ENCODE measurements at regions not wholly inside any gene's neighbourhood (a gene's known extent, or its start where the extent isn't known, plus 50 kb on each side); places are given as distances from the start of the nearest gene placed in this dataset.
A peak's percentile ranks its signal among the peaks of the same experiment; 100 is the strongest.

DNA sequence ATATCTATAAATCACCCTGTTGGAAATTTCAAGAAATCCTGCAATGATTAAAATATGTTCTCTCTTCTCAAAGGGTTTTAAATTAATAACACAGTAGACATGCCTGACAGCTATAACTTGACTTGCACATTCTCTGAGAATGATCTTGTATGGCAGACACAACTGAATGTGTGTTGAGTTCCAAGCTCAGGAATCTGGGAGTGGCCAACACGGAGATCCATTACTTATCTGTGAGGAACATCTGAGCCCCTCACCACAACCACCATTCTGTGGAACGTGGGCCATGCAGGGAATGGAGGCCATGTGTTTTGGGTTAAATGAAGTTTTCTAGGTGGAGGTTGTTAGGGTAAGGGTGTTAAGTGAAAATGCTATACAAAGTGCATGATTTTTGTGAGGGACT is 105.3 kb upstream of the CHMP2B start (continued):
- TF ChIP-seq, protein P1, sequence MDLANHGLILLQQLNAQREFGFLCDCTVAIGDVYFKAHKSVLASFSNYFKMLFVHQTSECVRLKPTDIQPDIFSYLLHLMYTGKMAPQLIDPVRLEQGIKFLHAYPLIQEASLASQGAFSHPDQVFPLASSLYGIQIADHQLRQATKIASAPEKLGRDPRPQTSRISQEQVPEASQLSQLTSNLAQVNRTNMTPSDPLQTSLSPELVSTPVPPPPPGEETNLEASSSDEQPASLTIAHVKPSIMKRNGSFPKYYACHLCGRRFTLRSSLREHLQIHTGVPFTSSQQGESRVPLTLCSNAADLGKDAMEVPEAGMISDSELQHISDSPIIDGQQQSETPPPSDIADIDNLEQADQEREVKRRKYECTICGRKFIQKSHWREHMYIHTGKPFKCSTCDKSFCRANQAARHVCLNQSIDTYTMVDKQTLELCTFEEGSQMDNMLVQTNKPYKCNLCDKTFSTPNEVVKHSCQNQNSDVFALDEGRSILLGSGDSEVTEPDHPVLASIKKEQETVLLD (IDR thresholded peaks at IDR 0.05) = no peak
- no peak for TF ChIP-seq CSDE1 (IDR thresholded peaks at IDR 0.05)

DNA sequence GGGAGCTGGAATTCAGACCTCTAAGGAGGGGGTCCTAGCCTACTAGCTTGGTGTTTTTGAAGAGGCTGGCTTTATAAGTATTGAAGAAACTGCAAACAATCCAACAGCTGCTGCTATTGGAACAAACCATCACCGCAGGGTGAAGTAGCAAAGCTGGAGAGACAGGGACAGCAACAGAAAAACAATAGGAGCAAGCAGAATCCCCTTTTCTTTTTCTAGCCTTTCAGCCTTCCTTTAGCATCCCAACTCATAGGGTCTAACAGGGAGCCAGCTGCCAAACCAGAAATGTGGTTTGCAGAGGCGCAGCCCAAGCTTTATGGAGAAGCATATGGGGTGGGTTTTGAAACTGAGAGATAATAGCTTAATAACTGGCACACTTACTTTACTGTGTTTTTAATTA is 106.2 kb upstream of the CHMP2B start:
- no peak overlapping the region for H3K4me2 ChIP-seq (ENCODE audit: insufficient read depth, low read length)
- FAIRE-seq = no peak
- H3K79me2 ChIP-seq (ENCODE audit: control insufficient read depth, insufficient read depth, low read length) = no peaks in the 10 kb centered on the region
- no peaks in the 10 kb centered on the region for H4K20me1 ChIP-seq (replicated peaks; ENCODE audit: control insufficient read depth, insufficient read depth, low read length)
- no peaks in the 10 kb centered on the region for H3K9me1 ChIP-seq (ENCODE audit: control insufficient read depth, insufficient read depth, low read length)
- H3K36me3 ChIP-seq (ENCODE audit: control insufficient read depth, insufficient read depth, low read length) = no peaks in the 10 kb centered on the region
- ChIA-PET POLR2A (no interaction called here), CTCF (ENCODE audit: low intra/inter-chr PET ratio) (no interaction called here)
- DNase-seq (ENCODE audit: extremely low read depth in 1 of 4, low spot score in 3 of 4) = no peak
- TF ChIP-seq TGIF2 (CRISPR knock-in tag; IDR thresholded peaks at IDR 0.05) = no peak
- TF ChIP-seq, protein P2, sequence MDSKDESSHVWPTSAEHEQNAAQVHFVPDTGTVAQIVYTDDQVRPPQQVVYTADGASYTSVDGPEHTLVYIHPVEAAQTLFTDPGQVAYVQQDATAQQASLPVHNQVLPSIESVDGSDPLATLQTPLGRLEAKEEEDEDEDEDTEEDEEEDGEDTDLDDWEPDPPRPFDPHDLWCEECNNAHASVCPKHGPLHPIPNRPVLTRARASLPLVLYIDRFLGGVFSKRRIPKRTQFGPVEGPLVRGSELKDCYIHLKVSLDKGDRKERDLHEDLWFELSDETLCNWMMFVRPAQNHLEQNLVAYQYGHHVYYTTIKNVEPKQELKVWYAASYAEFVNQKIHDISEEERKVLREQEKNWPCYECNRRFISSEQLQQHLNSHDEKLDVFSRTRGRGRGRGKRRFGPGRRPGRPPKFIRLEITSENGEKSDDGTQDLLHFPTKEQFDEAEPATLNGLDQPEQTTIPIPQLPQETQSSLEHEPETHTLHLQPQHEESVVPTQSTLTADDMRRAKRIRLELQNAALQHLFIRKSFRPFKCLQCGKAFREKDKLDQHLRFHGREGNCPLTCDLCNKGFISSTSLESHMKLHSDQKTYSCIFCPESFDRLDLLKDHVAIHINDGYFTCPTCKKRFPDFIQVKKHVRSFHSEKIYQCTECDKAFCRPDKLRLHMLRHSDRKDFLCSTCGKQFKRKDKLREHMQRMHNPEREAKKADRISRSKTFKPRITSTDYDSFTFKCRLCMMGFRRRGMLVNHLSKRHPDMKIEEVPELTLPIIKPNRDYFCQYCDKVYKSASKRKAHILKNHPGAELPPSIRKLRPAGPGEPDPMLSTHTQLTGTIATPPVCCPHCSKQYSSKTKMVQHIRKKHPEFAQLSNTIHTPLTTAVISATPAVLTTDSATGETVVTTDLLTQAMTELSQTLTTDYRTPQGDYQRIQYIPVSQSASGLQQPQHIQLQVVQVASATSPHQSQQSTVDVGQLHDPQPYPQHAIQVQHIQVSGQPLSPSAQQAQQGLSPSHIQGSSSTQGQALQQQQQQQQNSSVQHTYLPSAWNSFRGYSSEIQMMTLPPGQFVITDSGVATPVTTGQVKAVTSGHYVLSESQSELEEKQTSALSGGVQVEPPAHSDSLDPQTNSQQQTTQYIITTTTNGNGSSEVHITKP (IDR thresholded peaks at IDR 0.05; ENCODE audit: partially characterized antibody) = peak; percentile 61
- no peak overlapping the region for H3K27ac ChIP-seq (ENCODE audit: extremely low read depth, low read depth, low read length)
- no peaks in the 10 kb centered on the region for H3K4me1 ChIP-seq (replicated peaks in 1 of 2; ENCODE audit: control insufficient read depth in 2 of 2, insufficient read depth in 2 of 2, low read length in 2 of 2)
- intact Hi-C loops (cut with micrococcal nuclease) = no loop called here
- H3K9ac ChIP-seq (ENCODE audit: insufficient read depth in 1 of 2, low read depth in 2 of 2, low read length in 2 of 2) = no peak overlapping the region
- H3K4me3 ChIP-seq = no peak overlapping the region
- H3K9me3 ChIP-seq (replicated peaks; ENCODE audit: control insufficient read depth, insufficient read depth, low read depth, low read length) = no peaks in the 10 kb centered on the region
- no peak overlapping the region for H2AFZ ChIP-seq (ENCODE audit: low read depth, low read length)
- H3K27me3 ChIP-seq (ENCODE audit: control insufficient read depth in 2 of 2, insufficient read depth in 2 of 2, low read length in 2 of 2) = no peaks in the 10 kb centered on the region
- no peak for ATAC-seq
- WGBS (ENCODE audit: insufficient coverage, low coverage, missing lambda C conversion rate) = 0% methylated on average over 2 of the region's 2 CpGs
- no TSS peak for BruUV-seq (replicated peaks)
- in situ Hi-C loops (cut with MboI) = no loop called here

Data from K562 (cell line).